HG03460 (cell line): ENCODE measurements at regions not wholly inside any gene's neighbourhood (a gene's known extent, or its start where the extent isn't known, plus 50 kb on each side); places are given as distances from the start of the nearest gene placed in this dataset.

Experiments used
- ATAC-seq: cut with Tn5 transposase; IDR thresholded peaks from one replicate; pipeline ENCODE4 v1.9.1; 2021; ENCODE audit not compliant: unreplicated experiment

GRCh38 chr16:51755039-51755501 is 604.0 kb upstream of the SALL1 start:
- ATAC-seq = no peak

DNA sequence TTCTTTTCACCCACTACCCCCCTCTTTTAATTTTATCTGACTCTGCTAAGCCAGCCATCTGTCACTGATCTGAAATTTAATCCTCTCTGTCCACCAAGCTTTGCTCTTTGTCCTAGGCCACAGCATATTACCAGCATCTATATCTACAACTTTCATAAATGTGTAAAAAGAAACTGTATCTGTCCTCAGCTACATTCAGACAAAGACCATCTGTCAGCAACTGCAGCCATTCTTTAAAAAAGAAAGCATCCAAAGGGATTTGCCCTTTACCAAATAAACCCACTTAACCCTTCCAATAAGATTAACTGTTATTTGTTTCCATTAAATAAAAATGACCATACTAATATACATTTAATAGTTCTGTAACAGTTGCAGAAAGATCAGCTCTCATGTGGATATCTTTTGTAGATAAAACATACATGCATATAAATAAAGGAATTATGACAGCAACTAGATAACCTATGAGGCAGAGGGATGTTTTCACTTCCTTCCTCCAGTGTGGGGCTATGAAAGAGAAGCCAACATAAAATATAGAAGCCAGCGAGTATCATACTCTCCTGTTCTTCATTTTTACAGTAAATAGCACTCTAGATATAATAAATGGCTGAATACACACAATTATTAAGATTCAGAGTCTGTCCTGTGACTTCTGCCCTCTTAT is 602.5 kb upstream of the SALL1 start:
- ATAC-seq = no peak

DNA sequence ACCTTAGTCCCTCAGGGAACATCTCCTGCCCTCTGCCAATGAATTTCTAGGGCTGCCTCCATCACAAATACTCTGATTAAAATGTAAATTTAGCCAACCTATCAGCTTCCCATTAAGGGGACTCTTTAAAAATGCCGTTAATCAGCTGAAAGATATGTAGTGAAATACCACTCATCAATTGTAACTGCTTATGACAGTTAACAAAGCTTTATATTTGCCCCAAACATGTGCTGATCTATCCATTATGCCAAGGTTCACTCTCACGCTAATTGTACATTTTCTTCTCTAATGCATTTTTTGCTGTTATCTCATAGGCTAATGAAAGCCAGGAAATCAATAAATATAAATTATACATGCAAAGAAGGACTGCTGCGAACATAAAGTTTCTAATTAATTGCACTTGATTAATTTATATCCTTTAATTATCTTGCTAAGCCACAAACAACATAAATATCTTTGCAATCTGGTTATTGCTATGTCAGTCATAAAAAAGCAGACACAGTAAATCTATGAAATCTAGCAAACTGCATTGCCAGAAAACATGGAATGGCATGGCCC is 601.4 kb upstream of the SALL1 start:
- ATAC-seq = no peak

DNA sequence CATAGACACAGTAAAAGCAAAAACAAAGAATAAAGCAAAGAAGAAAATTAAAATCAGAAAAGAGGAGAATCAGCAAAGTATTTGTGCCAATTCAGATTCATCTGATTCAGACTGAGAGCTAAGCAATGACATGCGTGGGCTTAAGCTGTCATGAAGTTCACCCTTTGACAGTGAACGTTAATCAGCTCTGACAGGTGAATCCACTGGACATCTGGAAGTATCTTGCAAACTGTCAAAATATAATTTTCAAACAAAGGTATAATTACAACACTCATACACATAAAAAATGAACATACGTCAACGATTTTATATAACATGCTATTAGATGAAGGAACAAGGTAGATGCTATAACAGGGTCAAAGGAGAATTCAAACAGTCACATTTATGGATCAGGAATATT is 596.3 kb upstream of the SALL1 start:
- ATAC-seq = no peak

- no peak for ATAC-seq
These were observed 583.1 kb upstream of the SALL1 start for GRCh38 chr16:51734220-51734619.

GRCh38 chr16:51733181-51733580 is 582.1 kb upstream of the SALL1 start:
- ATAC-seq = no peak

DNA sequence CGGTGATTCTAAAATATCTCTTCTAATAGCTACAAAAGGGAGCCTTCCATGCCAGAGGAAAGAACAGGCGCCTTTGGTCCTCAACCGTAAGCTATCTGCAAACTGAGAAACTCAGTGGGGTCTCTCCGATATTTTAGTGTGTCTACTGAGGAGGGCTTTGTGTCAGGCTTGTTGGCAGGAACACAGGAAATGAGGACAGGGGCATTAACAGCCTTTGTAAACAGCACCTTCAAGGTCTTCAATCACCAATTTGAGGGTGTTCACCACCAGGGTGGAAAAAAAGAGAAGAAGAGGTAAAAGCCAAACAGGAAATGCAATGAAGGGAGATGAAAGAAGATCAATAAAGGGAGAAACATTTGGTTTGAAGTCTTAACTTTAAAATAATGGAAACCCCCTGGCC is 580.1 kb upstream of the SALL1 start:
- no peak for ATAC-seq

DNA sequence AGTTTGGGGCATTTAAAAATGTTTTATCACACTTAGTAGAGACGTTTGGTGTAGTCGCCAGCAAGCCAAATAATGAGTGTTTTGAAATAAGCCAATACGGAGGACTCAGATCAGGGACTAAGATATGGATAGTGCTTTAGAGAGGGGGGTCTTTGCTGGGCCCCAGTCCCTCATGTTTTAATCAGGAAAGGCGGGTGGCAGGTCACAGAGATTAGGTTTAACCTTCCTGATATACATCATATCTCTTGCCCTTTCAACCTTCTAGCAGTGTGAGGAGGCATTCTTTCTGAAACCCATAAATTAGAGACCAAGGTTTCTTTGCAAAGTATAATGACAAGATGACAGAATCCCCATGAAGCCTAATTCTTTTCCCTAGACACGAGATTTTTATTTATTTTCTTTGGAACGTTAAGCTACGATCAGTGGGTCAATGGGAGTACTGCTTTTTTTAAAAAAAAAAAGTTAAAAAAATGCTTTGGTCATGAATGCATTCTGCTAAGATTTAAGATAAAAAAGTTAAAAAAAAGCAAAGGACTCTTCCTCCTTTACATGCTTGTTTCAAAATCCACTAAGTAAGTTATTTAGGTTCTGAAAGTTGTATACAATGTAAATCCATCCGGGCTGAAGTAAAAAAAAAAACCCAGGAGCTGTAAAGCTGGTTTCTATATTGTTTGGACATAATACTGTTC is 572.1 kb upstream of the SALL1 start:
- no peak for ATAC-seq

DNA sequence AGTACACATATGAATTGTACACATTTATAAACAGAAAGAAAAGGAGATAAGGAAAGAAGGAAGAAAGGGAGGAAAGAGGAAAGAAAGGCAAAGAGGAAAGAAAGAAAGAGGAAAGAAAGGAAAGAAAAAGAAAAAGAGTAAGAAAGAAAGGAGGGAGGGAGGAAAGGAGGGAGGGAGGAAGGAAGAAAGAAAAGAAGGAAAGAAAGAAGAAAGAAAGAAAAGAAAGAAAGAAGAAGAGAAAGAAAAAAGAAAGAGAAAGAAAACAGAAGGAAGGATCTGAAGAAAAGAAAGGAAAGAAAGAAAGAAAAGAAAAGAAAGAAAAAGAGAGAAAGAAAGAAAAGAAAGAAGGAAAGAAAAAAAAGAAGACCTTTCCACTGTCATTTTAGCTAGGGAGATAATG is 571.4 kb upstream of the SALL1 start:
- no peak for ATAC-seq

GRCh38 chr16:51719376-51719775 is 568.3 kb upstream of the SALL1 start:
- ATAC-seq = no peak

GRCh38 chr16:51716195-51716594 is 565.1 kb upstream of the SALL1 start:
- ATAC-seq = no peak

DNA sequence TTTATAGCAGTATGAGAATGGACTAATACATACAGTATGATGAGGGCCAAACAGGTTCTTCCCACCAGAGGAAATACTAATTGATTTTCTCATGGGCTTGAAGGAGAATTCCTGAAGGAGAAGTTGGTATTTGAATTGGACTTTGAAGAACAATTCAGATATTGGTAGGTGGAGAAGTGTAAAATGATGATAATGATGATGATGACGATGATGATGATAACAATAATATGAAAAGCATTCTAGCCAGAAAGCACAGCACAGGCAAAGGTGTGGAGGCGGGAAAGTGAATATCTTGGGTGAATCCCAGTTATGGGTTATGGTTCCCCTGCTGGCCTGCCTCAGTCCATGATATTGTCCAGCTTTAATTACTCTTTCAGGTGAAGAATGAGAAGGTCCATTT is 562.4 kb upstream of the SALL1 start:
- no peak for ATAC-seq

DNA sequence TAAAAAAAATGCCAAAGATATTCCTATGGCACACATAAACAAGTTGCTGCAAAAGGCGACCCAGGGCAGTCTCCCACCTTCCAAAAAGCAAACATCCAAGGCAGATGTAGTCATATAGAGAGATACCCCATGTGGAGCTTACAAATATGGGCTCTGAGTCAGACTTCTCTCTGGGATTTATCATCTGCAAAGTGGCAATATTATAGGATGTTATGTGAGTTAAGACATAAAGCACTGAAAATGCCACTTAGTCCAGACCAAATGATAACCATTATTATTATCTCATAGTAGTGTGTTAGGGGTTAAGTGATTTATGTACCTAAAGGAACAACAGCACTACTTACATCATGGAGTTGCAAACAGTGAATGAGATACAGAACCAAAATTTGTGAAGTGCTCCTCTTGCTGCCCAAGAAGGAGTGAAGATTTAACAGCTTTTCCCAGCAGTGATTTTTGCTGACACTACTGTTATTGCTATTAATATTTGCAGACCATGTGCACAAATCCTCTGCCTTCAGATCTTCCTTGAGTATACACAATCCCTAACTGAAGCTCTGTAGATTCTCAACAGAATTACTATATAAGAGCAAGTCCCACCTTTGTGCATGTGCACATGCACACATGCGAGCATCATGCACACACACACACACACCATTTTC is 560.0 kb upstream of the SALL1 start:
- ATAC-seq = no peak

DNA sequence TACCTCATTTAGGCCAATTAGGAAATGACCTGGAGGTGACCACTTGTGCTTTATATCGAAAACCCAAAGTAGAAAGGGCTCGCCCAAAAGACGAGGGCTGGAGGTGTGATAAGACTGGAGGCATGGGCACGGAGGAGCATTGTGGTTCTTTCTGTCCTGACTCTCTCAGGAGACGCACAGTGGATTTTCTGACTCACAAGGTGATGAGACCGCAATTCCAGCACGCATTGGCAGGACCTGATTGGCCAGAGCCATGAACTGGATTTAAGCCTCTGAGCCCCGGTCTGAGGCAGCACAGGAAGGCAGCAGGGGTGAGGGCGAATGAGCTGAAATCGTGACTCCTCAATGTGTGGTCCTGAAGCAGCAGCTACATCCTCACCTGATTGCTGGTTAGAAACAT is 559.1 kb upstream of the SALL1 start:
- ATAC-seq = no peak

- no peak for ATAC-seq
These were observed 557.8 kb upstream of the SALL1 start for GRCh38 chr16:51708861-51709260.

DNA sequence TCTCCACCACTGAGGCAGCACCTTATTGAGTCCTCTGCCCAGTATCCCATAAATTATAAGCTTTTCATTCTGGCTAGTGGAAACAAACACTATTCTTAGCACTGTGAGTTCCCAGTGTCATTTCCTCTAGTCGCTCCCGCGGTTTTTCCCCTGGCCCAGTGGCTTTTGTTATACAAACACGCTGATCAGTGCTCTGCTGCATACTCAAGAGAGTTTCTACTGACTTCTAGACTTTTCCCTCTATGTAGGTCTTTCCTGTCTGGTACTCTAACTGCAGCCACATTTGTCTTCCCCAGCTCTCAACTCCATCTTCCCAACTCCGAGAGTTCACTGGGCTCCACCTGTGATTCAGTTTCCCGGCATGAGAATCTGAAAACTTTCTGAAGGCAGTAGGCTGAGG is 556.6 kb upstream of the SALL1 start:
- ATAC-seq = no peak

DNA sequence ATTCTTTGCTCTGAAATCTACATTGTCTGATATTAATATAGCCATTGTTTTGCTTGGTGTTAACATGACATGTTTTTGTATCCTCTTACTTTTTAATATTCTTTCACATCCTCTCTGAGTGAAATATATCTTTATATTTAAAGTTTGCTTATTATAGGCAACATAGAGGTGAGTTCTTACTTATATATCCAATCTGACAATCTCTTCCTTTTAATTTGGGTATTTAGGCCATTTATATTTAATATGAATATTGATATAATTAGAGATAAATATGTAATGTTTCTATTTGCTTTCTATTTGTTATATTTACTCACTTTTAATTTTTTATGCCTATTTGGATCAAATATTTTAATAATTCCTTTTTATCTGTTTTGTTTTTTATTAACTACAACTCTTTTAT is 554.1 kb upstream of the SALL1 start:
- no peak for ATAC-seq

GRCh38 chr16:51701025-51701424 is 550.0 kb upstream of the SALL1 start:
- no peak for ATAC-seq

DNA sequence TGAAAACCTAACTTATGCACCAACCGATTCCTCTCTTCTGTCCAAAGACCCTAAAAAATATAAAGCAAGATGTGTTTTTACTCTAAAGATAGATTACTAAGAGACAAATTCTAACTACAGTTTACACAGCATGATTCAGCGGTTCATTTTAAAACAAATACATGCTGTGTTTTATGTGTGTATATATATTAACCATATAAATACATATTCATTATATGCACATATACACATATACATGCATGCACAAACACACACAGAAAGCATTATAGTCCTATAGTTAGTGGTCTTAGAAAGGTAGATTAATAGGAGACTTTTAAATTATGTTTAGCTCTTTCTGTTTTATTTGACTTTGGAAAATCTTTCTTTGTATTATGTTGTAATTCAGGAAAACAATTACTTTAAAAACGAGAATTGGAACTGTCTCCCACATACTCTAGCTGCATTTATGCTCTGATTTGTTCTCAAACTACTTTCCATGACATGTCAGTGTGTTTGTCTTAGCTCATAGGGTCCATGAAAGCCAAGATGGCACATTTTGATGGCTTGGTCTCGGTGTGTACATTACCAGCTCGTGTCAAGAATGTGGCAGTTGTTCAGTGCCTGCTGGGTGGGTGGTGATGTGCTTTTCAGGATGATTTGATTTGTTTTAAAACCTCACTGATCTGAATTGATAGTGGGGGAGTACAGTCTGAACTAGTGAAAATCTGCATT is 548.8 kb upstream of the SALL1 start:
- ATAC-seq = no peak

GRCh38 chr16:51698647-51699046 is 547.6 kb upstream of the SALL1 start:
- no peak for ATAC-seq

- no peak for ATAC-seq
These were observed 546.4 kb upstream of the SALL1 start for GRCh38 chr16:51697454-51697853.
